ENCODE measurements at regions not wholly inside any gene's neighbourhood (a gene's known extent, or its start where the extent isn't known, plus 50 kb on each side); places are given as distances from the start of the nearest gene placed in this dataset. TPM values are rescaled to one million over a fixed set of nuclear protein-coding genes. Genes with fewer than 3 reads are reported as not detected.
"Not testable (repeated sequence)": the region's sequence is repeated elsewhere in the genome, so short reads cannot be mapped to it uniquely, and the experiment has no call there.

DNA sequence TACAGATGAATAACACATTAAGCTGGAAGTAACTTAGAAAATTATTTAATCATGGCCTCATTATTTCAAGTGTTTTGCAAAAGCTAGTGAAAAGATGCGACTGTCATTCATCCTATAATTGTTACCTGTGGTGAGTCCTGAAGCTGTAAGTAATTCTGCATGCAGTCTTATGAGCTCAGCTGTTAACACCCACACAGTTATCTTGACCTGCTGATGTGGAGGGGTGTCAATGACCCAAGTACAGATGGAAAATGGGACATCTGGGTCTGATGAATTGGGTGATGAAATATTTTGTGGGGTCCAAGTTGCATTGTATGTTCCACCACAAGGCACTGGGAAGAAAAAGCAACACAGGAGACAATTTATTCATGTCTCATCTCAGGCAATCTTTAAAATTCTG, 68.9 kb downstream of the OR13A1 start:
- DNase-seq (ENCODE audit: low read depth): no peak

DNA sequence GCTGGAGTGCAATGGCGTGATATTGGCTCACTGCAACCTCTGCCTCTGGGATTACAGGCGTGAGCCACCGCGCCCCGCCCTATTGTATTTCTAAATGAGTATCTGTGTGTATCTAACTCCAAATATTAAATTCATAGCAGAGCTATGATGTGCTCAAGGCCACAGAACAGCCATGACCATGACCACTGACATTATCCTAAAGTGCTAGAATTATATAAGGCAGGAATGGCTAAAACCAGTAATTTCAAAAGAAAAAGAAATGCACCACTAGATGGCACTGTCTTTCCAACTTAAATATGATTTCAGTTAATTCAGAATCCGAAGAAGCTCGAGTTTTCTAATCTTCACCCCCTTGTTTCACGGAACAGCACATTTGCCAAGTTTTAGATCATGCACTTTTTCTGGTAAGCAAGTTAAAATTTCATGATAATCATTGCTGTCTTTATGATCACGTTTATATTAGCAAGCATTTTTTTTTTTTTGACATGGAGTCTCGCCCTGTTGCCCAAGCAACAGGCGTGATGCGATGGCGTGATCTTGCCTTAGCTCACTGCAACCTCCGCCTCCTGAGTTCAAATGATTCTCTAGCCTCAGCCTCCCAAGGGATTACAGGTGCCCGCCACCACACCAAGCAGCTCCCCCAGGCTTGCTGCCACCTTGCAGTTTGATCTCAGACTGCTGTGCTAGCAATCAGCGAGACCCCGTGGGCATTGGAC, 65.3 kb downstream of the OR13A1 start:
- peak; percentile 69 for DNase-seq (ENCODE audit: low read depth)

DNA sequence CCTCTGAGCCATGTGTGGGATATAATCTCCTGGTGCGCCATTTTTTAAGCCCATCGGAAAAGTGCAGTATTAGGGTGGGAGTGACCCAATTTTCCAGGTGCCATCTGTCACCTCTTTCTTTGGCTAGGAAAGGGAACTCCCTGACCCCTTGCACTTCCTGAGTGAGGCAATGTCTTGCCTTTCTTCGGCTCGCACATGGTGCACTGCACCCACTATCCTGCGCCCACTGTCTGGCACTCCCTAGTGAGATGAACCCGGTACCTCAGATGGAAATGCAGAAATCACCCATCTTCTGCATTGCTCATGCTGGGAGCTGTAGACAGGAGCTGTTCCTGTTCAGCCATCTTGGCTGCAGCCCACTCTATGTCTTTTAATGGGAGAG, 64.7 kb downstream of the OR13A1 start:
- DNase-seq (ENCODE audit: low read depth): not testable (repeated sequence)

Small RNA genes lying in the stretch of these regions (small RNA-seq; reads per million reads assigned to genes)
- gene AL512324.1 (not detected), gene MIR3156-1 (not detected), gene RNU6-1207P (not detected)

Measured in HT1080 (cell line).